Colonic mucosa (tissue), 4 donors: ENCODE measurements at regions not wholly inside any gene's neighbourhood (a gene's known extent, or its start where the extent isn't known, plus 50 kb on each side); places are given as distances from the start of the nearest gene placed in this dataset.

Experiments
- DNase-seq: peaks from one replicate; pipeline ENCODE4 v3.0.0-alpha.2; 2020
- H3K27ac ChIP-seq: fragments of 200-600 bp; one replicate; pipeline ENCODE4 v1.8.0; 2021
- H3K27me3 ChIP-seq: fragments of 200-600 bp; one replicate; pipeline ENCODE4 v1.8.0; 2021
- H3K36me3 ChIP-seq: fragments of 200-600 bp; one replicate; pipeline ENCODE4 v1.8.0; 2021
- H3K4me1 ChIP-seq: fragments of 200-600 bp; one replicate; pipeline ENCODE4 v1.8.0; 2021; ENCODE audit warnings: mild to moderate bottlenecking
- H3K4me3 ChIP-seq: fragments of 200-600 bp; one replicate; pipeline ENCODE4 v1.8.0; 2021
- H3K9ac ChIP-seq, 2 donors: one replicate each; pipeline ENCODE4 v1.7.0; 2013; ENCODE audit warnings: control low read depth in 2 of 2, low read depth in 2 of 2, low read length in 2 of 2
- H3K9me3 ChIP-seq: fragments of 200-600 bp; one replicate; pipeline ENCODE4 v1.8.0; 2021
- intact Hi-C: fragments of 100-400 bp; cut with DNase I; formaldehyde crosslinking; loops from one replicate; pipeline ENCODE4 v1.14.1; 2022
- TF ChIP-seq, protein P1 (sequence below): fragments of 200-600 bp; IDR thresholded peaks from one replicate; pipeline ENCODE4 v1.8.0; 2022; ENCODE audit warnings: antibody characterized with exemption, mild to moderate bottlenecking
- donor health status: healthy.
- donor health status: DM: no; HTN: no; CAD: no.
- donor health status: DM: no; HTN: no; CAD: no.

DNA sequence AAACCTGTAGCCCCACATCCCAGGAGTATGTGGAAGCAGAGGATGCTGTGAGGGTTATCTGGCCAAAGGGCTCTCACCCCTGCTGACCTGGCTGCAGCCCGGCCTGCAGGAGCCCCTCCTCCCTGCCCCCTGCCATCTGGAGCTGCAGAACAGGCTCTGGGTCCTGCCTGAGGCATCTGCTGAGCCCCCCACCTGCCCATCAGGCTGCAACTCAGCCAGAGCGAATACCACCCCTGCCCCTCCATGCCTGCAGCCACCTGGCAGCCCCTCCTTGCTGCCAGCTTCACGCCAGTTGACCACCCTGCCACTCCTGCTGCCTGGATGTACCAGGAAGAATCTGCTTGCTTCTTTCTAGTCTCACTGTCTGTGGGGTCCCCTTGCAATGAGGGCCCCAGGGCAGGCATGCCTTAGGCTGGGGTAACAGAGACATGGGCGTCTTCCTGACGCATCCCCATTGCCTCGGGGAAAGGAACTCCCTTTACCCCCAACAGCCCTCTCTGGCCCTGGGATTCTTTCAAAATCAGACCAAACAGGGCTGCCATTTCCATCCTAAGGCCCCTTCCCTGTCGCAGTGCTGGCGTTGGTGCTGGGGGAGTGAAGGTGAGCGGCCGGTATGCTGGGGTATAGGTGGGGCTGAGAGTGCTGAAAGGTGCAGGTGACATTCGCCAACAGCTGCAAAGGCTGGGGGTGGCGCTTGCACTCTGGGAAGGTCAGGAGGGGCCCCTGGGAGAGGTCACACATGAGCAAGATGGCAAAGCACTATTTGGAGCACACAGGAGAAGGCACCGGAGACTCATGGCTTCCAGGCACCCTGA, 1334.6 kb downstream of the TBC1D22A start:
- TF ChIP-seq, protein P1, sequence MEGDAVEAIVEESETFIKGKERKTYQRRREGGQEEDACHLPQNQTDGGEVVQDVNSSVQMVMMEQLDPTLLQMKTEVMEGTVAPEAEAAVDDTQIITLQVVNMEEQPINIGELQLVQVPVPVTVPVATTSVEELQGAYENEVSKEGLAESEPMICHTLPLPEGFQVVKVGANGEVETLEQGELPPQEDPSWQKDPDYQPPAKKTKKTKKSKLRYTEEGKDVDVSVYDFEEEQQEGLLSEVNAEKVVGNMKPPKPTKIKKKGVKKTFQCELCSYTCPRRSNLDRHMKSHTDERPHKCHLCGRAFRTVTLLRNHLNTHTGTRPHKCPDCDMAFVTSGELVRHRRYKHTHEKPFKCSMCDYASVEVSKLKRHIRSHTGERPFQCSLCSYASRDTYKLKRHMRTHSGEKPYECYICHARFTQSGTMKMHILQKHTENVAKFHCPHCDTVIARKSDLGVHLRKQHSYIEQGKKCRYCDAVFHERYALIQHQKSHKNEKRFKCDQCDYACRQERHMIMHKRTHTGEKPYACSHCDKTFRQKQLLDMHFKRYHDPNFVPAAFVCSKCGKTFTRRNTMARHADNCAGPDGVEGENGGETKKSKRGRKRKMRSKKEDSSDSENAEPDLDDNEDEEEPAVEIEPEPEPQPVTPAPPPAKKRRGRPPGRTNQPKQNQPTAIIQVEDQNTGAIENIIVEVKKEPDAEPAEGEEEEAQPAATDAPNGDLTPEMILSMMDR, result no peak
- Histone ChIP-seq H3K4me3 (no peak overlapping the region), H3K27me3 (no peaks in the 10 kb centered on the region), H3K9ac (no peak overlapping the region), H3K27ac (no peak overlapping the region), H3K4me1 (no peaks in the 10 kb centered on the region), H3K9me3 (no peaks in the 10 kb centered on the region), H3K36me3 (no peaks in the 10 kb centered on the region)
- no peak for DNase-seq
- intact Hi-C loops, result no loop called here

DNA sequence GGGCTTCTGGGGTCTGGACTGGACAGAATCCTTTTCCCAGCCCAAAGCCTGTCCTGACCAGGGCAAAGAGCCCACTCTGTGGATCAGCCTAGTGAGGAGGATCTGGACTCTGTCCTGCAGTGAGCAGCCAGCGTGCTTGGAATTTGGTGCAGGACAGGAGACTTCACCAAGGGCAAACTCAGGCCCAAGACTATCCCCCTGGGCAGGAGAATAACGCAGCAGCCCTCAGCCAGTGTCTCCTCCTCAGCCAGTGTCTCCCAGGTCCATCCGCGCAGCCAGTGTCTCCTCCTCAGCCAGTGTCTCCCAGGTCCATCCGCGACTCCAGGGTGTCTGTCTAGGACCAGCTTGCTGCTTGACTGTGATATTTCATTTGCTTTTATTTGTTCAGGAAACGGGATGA, 1334.0 kb downstream of the TBC1D22A start:
- H3K9me3 ChIP-seq, result no peaks in the 10 kb centered on the region
- H3K4me1 ChIP-seq, result no peaks in the 10 kb centered on the region
- no peak overlapping the region for H3K27ac ChIP-seq
- no peak overlapping the region for H3K9ac ChIP-seq
- H3K4me3 ChIP-seq, result no peak overlapping the region
- TF ChIP-seq, protein P1, result no peak
- intact Hi-C loops, result no loop called here
- H3K27me3 ChIP-seq, result no peaks in the 10 kb centered on the region
- no peaks in the 10 kb centered on the region for H3K36me3 ChIP-seq
- no peak for DNase-seq

GRCh38 chr22:48093981-48094380, 1331.5 kb downstream of the TBC1D22A start:
- intact Hi-C loops, result no loop called here
- Histone ChIP-seq H3K27me3 (no peaks in the 10 kb centered on the region), H3K36me3 (no peaks in the 10 kb centered on the region), H3K27ac (no peak overlapping the region), H3K4me1 (no peaks in the 10 kb centered on the region), H3K9ac (no peak overlapping the region), H3K4me3 (no peak overlapping the region), H3K9me3 (no peaks in the 10 kb centered on the region)
- TF ChIP-seq, protein P1, result no peak
- DNase-seq, result no peak

DNA sequence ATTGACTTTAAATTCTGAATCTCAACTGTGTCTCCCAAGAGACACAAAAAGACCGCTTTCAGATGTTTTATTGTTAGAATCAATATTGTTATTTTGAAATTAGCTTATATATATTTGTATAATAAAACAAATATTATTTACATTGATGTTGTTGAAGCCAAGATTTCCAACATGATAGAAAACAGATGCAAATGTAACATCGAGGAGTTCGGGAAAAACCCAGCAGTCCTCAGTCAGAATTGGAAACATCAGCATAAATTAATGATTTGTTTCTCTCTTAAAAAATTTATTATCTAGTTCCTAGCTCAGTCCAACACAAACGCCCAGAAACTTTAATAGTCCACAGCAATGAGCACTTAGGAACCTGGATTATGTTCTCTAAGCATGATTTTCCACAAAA, 1330.4 kb downstream of the TBC1D22A start:
- TF ChIP-seq, protein P1, result no peak
- no peak overlapping the region for H3K27ac ChIP-seq
- DNase-seq, result no peak
- H3K36me3 ChIP-seq, result no peaks in the 10 kb centered on the region
- H3K27me3 ChIP-seq, result no peaks in the 10 kb centered on the region
- H3K9me3 ChIP-seq, result no peaks in the 10 kb centered on the region
- intact Hi-C loops, result no loop called here
- H3K4me3 ChIP-seq, result no peak overlapping the region
- H3K9ac ChIP-seq, result no peak overlapping the region
- no peaks in the 10 kb centered on the region for H3K4me1 ChIP-seq

DNA sequence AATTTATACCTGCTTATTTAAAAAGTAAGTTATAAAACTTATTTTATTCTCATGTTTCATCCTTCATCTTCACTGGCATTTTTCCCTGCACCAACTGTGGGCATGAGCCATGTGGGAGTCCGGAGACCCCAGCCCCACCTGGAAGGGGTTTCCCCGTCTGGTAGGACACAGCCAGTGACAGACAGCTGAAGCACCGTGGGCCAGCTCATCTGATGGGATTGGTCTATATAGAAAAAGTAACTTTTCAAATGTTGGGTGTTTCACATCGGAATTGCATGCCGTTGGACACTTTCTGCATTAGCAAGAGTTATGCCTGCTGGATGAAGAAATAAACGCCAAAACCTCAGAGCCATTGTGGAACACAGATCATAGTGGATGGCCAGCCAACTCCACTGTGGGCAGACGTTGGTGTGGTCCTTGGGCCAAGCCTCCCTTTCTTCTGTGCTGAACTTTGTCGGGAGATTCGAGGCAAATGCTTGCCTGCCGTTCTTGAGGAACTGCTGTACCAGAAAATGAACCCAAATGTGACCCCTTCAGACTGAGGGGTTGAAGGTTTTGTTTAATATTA, 1329.3 kb downstream of the TBC1D22A start:
- Histone ChIP-seq H3K4me3 (no peak overlapping the region), H3K9ac (no peak overlapping the region), H3K27me3 (no peaks in the 10 kb centered on the region), H3K36me3 (no peaks in the 10 kb centered on the region), H3K9me3 (no peaks in the 10 kb centered on the region), H3K27ac (no peak overlapping the region), H3K4me1 (no peaks in the 10 kb centered on the region)
- TF ChIP-seq, protein P1, result no peak
- no peak for DNase-seq
- intact Hi-C loops, result no loop called here
